Endodermal cell (in vitro differentiated cells): ENCODE measurements at regions not wholly inside any gene's neighbourhood (a gene's known extent, or its start where the extent isn't known, plus 50 kb on each side); places are given as distances from the start of the nearest gene placed in this dataset.

Experiments
- DNase-seq: peaks from one replicate; pipeline ENCODE4 v3.0.0-alpha.2; 2017
- H3K27ac ChIP-seq: 2 replicates; pipeline ENCODE4 v1.5.1; 2013; ENCODE audit warnings: mild to moderate bottlenecking, low read depth, low read length, moderate library complexity
- H3K27me3 ChIP-seq: 2 replicates; pipeline ENCODE4 v1.6.1; 2013; ENCODE audit warnings: mild to moderate bottlenecking, low read length, moderate library complexity; ENCODE audit not compliant: insufficient read depth, control insufficient read depth, poor library complexity, severe bottlenecking
- H3K36me3 ChIP-seq: 2 replicates; pipeline ENCODE4 v1.7.0; 2013; ENCODE audit warnings: mild to moderate bottlenecking, low read length, moderate library complexity; ENCODE audit not compliant: control insufficient read depth, insufficient read depth
- H3K4me1 ChIP-seq: one replicate; pipeline ENCODE4 v1.7.0; 2013; ENCODE audit warnings: low read length; ENCODE audit not compliant: control insufficient read depth, insufficient read depth
- H3K4me3 ChIP-seq: 2 replicates; pipeline ENCODE4 v1.5.1; 2013; ENCODE audit warnings: mild to moderate bottlenecking, low read length, moderate library complexity
- H3K9ac ChIP-seq: 2 replicates; pipeline ENCODE4 v1.6.1; 2013; ENCODE audit warnings: mild to moderate bottlenecking, low read length, moderate library complexity; ENCODE audit not compliant: poor library complexity, severe bottlenecking; ENCODE audit errors: extremely low read depth
- H3K9me3 ChIP-seq: 2 replicates; pipeline ENCODE4 v1.6.1; 2013; ENCODE audit warnings: mild to moderate bottlenecking, low read length, moderate library complexity; ENCODE audit not compliant: control insufficient read depth
- H3K27ac Mint-ChIP-seq: 2 replicates; pipeline ENCODE4 v1.8.0; 2020; ENCODE audit warnings: mixed read lengths
- H3K27me3 Mint-ChIP-seq: 2 replicates; pipeline ENCODE4 v1.8.0; 2021; ENCODE audit warnings: mild to moderate bottlenecking, mixed read lengths; ENCODE audit not compliant: insufficient read depth
- H3K36me3 Mint-ChIP-seq: 2 replicates; pipeline ENCODE4 v1.8.0; 2020; ENCODE audit warnings: low read depth, mixed read lengths
- H3K4me1 Mint-ChIP-seq: 2 replicates; pipeline ENCODE4 v1.8.0; 2020; ENCODE audit warnings: mixed read lengths
- H3K4me3 Mint-ChIP-seq: 2 replicates; pipeline ENCODE4 v1.8.0; 2020; ENCODE audit warnings: mild to moderate bottlenecking, moderate library complexity, mixed read lengths
- H3K9me3 Mint-ChIP-seq: 2 replicates; pipeline ENCODE4 v1.8.0; 2020; ENCODE audit warnings: mild to moderate bottlenecking, mixed read lengths
- CTCF ChIP-seq: fragments of 200-600 bp; sonication (generic); conservative IDR thresholded peaks from 2 replicates; pipeline ENCODE4 v1.5.0; 2021; ENCODE audit warnings: antibody characterized with exemption, mild to moderate bottlenecking
- WGBS, 2 experiments: methylation state at CpG; one replicate each; pipeline versions ENCODE4 v1.1.5 to v1.1.7; 2013; ENCODE audit warnings: missing lambda C conversion rate in 2 of 2, mixed read lengths in 1 of 2; ENCODE audit not compliant: insufficient coverage in 1 of 2, insufficient read length in 1 of 2; 5-methylcytosine and 5-hydroxymethylcytosine counted together

DNA sequence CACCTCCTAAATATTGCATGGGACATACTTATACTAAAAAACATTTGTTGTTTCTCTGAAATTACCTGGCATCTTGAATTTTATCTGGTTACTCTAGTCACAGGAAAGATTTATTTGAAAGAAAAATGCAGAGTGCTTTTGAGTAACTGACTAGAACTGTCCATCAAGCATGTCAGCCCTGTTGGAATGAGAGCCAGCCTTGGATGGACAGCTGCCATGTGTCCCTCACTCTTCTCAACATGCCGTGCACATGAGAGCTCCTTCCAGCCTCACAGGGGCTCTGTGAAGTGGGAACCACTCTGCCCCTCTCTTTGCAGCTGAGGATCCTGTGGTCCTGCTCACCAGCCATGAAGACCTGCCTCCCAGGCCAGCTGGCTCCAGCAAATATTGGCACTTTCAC lies 118.3 kb upstream of the SHH start:
- Histone ChIP-seq H3K27me3 (peaks cover 4% of the 10 kb centered on the region), H3K36me3 (no peaks in the 10 kb centered on the region), H3K27ac (no peak overlapping the region), H3K9me3 (no peaks in the 10 kb centered on the region), H3K4me1 (no peaks in the 10 kb centered on the region), H3K4me3 (no peak overlapping the region), H3K9ac (no peak overlapping the region)
- Mint-ChIP-seq H3K9me3 (peaks cover 13% of the 10 kb centered on the region), H3K4me3 (no peak overlapping the region), H3K27me3 (peaks cover 3% of the 10 kb centered on the region), H3K4me1 (no peaks in the 10 kb centered on the region), H3K36me3 (no peaks in the 10 kb centered on the region), H3K27ac (no peak overlapping the region)
- no peak for DNase-seq
- WGBS, 2 experiments: 89 to 100% methylated on average over 1 of the region's 1 CpG
- TF ChIP-seq CTCF: no peak

DNA sequence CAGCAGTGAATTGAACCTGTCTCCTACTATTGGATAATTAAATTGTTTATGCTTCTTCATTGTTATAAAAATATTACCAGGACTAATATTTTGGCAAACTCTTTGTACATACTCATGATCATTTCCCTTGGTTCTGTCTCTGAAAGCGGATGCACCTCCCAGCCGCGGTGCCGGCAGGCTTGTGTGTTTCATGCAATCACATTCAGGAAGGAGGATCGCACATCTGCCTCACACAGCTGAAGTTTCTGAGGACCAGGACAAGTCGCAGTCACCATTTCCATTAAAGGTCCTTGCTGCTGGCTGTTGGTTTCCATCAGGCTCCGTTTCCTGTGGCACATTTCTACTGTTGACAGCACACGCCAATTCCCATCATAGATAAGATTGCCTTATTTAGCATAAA lies 117.8 kb upstream of the SHH start:
- Histone ChIP-seq H3K36me3 (no peaks in the 10 kb centered on the region), H3K4me3 (no peak overlapping the region), H3K27ac (no peak overlapping the region), H3K9me3 (no peaks in the 10 kb centered on the region), H3K27me3 (no peaks in the 10 kb centered on the region), H3K9ac (no peak overlapping the region), H3K4me1 (no peaks in the 10 kb centered on the region)
- Mint-ChIP-seq H3K4me1 (no peaks in the 10 kb centered on the region), H3K36me3 (no peaks in the 10 kb centered on the region), H3K27ac (no peak overlapping the region), H3K27me3 (peaks cover 3% of the 10 kb centered on the region), H3K4me3 (no peak overlapping the region), H3K9me3 (peaks cover 13% of the 10 kb centered on the region)
- WGBS, 2 experiments: 91 to 96% methylated on average over 6 to 8 of the region's 8 CpGs
- no peak for DNase-seq
- TF ChIP-seq CTCF: no peak

DNA sequence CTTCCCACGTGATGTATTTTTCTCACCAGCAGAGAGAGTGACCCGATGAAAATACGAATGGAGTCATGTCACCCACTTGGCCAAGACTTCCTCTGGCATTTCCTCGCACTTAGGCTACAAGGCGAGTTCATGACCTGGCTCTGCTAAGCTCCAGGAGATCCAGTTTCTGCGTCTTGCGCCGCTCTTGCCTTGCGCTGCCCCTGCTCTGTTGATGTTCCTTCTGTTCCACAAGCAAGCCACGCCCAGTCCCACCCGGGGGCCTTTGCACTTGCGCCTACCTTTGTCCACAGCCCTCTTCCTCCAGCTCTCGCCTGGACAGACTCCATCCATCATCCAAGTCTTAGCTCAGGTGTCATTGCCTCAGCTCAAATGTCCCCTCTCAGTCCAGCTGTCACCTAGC lies 116.3 kb upstream of the SHH start:
- Histone ChIP-seq H3K4me3 (no peak overlapping the region), H3K27me3 (no peaks in the 10 kb centered on the region), H3K36me3 (no peaks in the 10 kb centered on the region), H3K9me3 (no peaks in the 10 kb centered on the region), H3K4me1 (no peaks in the 10 kb centered on the region), H3K9ac (no peak overlapping the region), H3K27ac (no peak overlapping the region)
- Mint-ChIP-seq H3K9me3 (peaks cover 13% of the 10 kb centered on the region), H3K36me3 (no peaks in the 10 kb centered on the region), H3K4me3 (no peak overlapping the region), H3K4me1 (no peaks in the 10 kb centered on the region), H3K27ac (no peak overlapping the region), H3K27me3 (peaks cover 3% of the 10 kb centered on the region)
- 78 to 85% methylated on average over 12 to 13 of the region's 13 CpGs for WGBS, 2 experiments
- TF ChIP-seq CTCF: no peak
- DNase-seq: no peak
